ENCODE measurements at regions not wholly inside any gene's neighbourhood (a gene's known extent, or its start where the extent isn't known, plus 50 kb on each side); places are given as distances from the start of the nearest gene placed in this dataset.
"Not testable (repeated sequence)": the region's sequence is repeated elsewhere in the genome, so short reads cannot be mapped to it uniquely, and the experiment has no call there.

- no peak for DNase-seq
These were observed 287.1 kb downstream of the SOX2 start for GRCh38 chr3:181998828-181999227.

GRCh38 chr3:181999314-181999713 is 287.6 kb downstream of the SOX2 start:
- no peak for DNase-seq

GRCh38 chr3:182000447-182000846 is 288.7 kb downstream of the SOX2 start:
- DNase-seq, result no peak

- DNase-seq, result no peak
These were observed 293.5 kb downstream of the SOX2 start for GRCh38 chr3:182005219-182005618.

GRCh38 chr3:182005701-182006100 is 294.0 kb downstream of the SOX2 start:
- no peak for DNase-seq

- DNase-seq, result no peak
These were observed 294.7 kb downstream of the SOX2 start for GRCh38 chr3:182006431-182006830.

- DNase-seq, result no peak
These were observed 295.7 kb downstream of the SOX2 start for GRCh38 chr3:182007441-182007840.

GRCh38 chr3:182018361-182018760 is 306.6 kb downstream of the SOX2 start:
- no peak for DNase-seq

- no peak for DNase-seq
These were observed 308.2 kb downstream of the SOX2 start for GRCh38 chr3:182019926-182020325.

GRCh38 chr3:182023843-182024242 is 312.1 kb downstream of the SOX2 start:
- no peak for DNase-seq

- DNase-seq, result no peak
These were observed 315.6 kb downstream of the SOX2 start for GRCh38 chr3:182027366-182027765.

GRCh38 chr3:182028081-182028480 is 316.4 kb downstream of the SOX2 start:
- no peak for DNase-seq

GRCh38 chr3:182034231-182034630 is 322.5 kb downstream of the SOX2 start:
- not testable (repeated sequence) for DNase-seq

GRCh38 chr3:182035324-182035723 is 323.6 kb downstream of the SOX2 start:
- no peak for DNase-seq

- no peak for DNase-seq
These were observed 324.7 kb downstream of the SOX2 start for GRCh38 chr3:182036382-182036781.

GRCh38 chr3:182041668-182042291 is 330.1 kb downstream of the SOX2 start:
- DNase-seq, result no peak

- DNase-seq, result no peak
These were observed 334.0 kb downstream of the SOX2 start for GRCh38 chr3:182045736-182046135.

GRCh38 chr3:182046166-182046764 is 334.5 kb downstream of the SOX2 start:
- no peak for DNase-seq

GRCh38 chr3:182050932-182051331 is 339.2 kb downstream of the SOX2 start:
- no peak for DNase-seq

- no peak for DNase-seq
These were observed 340.6 kb downstream of the SOX2 start for GRCh38 chr3:182052332-182052731.

GRCh38 chr3:182052757-182053156 is 341.0 kb downstream of the SOX2 start:
- no peak for DNase-seq

- DNase-seq, result no peak
These were observed 346.8 kb downstream of the SOX2 start for GRCh38 chr3:182058488-182058887.

- no peak for DNase-seq
These were observed 352.0 kb downstream of the SOX2 start for GRCh38 chr3:182063742-182064141.

- DNase-seq, result no peak
These were observed 355.7 kb downstream of the SOX2 start for GRCh38 chr3:182067423-182067822.

- no peak for DNase-seq
These were observed 366.6 kb downstream of the SOX2 start for GRCh38 chr3:182078316-182078715.
